Psoas muscle (tissue), 7 donors: ENCODE measurements at regions not wholly inside any gene's neighbourhood (a gene's known extent, or its start where the extent isn't known, plus 50 kb on each side); places are given as distances from the start of the nearest gene placed in this dataset.

ENCODE experiments used
- ATAC-seq, 4 donors: fragments of 200-7000 bp; cut with Tn5 transposase; one replicate each; pipeline ENCODE4 v1.9.1; 2020; ENCODE audit warnings: moderate library complexity in 3 of 4, mild to moderate bottlenecking in 2 of 4
- DNase-seq, 2 donors: peaks; one replicate each; pipeline ENCODE4 v3.0.0-alpha.2; 2020
- H3K27ac ChIP-seq: fragments of 200-600 bp; one replicate; pipeline ENCODE4 v1.8.0; 2022
- H3K27me3 ChIP-seq, 3 donors: fragments of 200-600 bp in 1 of 3; one replicate each; pipeline versions ENCODE4 v1.6.1 to v1.8.0; 2013 to 2022; ENCODE audit warnings: low read length in 2 of 3, mild to moderate bottlenecking in 2 of 3, moderate library complexity in 1 of 3; ENCODE audit not compliant: insufficient read depth in 3 of 3
- H3K36me3 ChIP-seq, 2 donors: fragments of 200-600 bp in 1 of 2; one replicate each; pipeline versions ENCODE4 v1.6.1 to v1.8.0; 2013 to 2022; ENCODE audit warnings: low read depth in 1 of 2, mild to moderate bottlenecking in 1 of 2, moderate library complexity in 1 of 2; ENCODE audit not compliant: insufficient read depth in 1 of 2
- H3K4me1 ChIP-seq: fragments of 200-600 bp; one replicate; pipeline ENCODE4 v1.8.0; 2022
- H3K4me3 ChIP-seq: fragments of 200-600 bp; one replicate; pipeline ENCODE4 v1.8.0; 2022; ENCODE audit warnings: mild to moderate bottlenecking
- H3K9me3 ChIP-seq: fragments of 200-600 bp; one replicate; pipeline ENCODE4 v1.8.0; 2022
- WGBS, 3 donors: extraction: QIAGEN DNeasy Blood & Tissue Kit; methylation state at CpG; one replicate each; pipeline versions ENCODE4 v1.1.6 to v1.1.7; 2013; 5-methylcytosine and 5-hydroxymethylcytosine counted together
- intact Hi-C, 2 donors: fragments of 100-400 bp; cut with DNase I; formaldehyde crosslinking; loops; one replicate each; pipeline versions ENCODE4 v1.11.0 to v1.14.2; 2022
- TF ChIP-seq, protein P1 (sequence below): fragments of 200-600 bp; IDR thresholded peaks from one replicate; pipeline ENCODE4 v1.8.0; 2022; ENCODE audit warnings: antibody characterized with exemption
- donor health status: healthy with polysubstance abuse.
- donor health status: DM: no; HTN: no; CAD: no; lungs with moderate emphysema.
- donor health status: Bipolar disorder and iron deficiency.
- donor health status: healthy.
- donor health status: DM: yes; HTN: yes; CAD: no.
- donor health status: DM: no; HTN: no; CAD: no.
- donor health status: DM: yes; HTN: yes; CAD: no.

DNA sequence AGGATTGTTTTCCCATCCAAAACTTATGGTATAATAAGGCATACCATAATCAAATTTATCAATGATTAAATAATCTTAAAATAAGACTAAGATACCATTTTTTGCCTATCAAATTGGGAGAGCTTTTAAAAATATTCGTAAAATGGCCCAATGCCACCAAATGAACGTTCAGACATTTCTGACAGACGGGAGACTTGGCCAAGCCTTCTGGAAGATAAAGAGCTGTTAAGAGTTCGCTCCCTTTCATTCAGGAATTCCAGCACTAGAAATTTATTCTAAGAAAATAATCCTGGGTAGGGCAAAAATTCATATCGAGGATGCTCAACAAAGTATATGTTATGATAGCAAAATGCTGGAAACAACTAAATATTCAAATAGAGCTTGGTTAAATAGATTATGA is 85.6 kb upstream of the NEO1 start:
- Histone ChIP-seq H3K4me3 (no peak overlapping the region), H3K9me3 (no peaks in the 10 kb centered on the region), H3K27me3 (no peaks in the 10 kb centered on the region), H3K27ac (no peak overlapping the region), H3K36me3 (no peaks in the 10 kb centered on the region), H3K4me1 (peaks cover 42% of the 10 kb centered on the region)
- intact Hi-C loops: loop anchor here in 1 of 2 donors (5.0 kb wide), 1 partner anchor 86 kb away; the partner anchor contains the start of gene NEO1
- 59 to 66% (median 60%) methylated on average over 5 of the region's 5 CpGs for WGBS, 3 donors
- no peak for DNase-seq
- ATAC-seq: no peak
- TF ChIP-seq, protein P1, sequence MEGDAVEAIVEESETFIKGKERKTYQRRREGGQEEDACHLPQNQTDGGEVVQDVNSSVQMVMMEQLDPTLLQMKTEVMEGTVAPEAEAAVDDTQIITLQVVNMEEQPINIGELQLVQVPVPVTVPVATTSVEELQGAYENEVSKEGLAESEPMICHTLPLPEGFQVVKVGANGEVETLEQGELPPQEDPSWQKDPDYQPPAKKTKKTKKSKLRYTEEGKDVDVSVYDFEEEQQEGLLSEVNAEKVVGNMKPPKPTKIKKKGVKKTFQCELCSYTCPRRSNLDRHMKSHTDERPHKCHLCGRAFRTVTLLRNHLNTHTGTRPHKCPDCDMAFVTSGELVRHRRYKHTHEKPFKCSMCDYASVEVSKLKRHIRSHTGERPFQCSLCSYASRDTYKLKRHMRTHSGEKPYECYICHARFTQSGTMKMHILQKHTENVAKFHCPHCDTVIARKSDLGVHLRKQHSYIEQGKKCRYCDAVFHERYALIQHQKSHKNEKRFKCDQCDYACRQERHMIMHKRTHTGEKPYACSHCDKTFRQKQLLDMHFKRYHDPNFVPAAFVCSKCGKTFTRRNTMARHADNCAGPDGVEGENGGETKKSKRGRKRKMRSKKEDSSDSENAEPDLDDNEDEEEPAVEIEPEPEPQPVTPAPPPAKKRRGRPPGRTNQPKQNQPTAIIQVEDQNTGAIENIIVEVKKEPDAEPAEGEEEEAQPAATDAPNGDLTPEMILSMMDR: no peak

DNA sequence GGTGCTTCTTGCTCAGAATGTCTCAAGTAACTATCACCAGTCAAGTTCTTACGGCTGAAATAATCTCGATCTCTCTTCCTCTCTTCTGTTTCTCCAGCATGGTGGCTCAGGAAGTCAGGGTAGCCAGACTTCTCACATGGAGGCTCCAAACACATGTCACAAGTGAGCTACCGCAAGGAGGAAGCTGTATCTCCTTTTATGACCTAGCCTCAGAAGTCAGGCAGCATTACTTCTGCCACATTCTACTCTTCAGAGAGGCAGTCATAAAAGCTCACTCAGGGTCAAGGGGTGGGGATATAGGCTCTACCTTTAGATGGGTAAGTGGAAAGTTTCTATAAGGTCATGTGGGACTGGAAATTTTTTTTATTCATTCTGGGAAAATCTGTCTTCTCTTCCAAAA is 86.6 kb upstream of the NEO1 start:
- TF ChIP-seq, protein P1: no peak
- ATAC-seq (no peak), DNase-seq (no peak)
- peaks cover 38% of the 10 kb centered on the region for H3K4me1 ChIP-seq
- no peaks in the 10 kb centered on the region for H3K36me3 ChIP-seq
- H3K4me3 ChIP-seq: no peak overlapping the region
- no peak overlapping the region for H3K27ac ChIP-seq
- 74 to 88% (median 78%) methylated on average over 3 of the region's 3 CpGs for WGBS, 3 donors
- H3K9me3 ChIP-seq: no peaks in the 10 kb centered on the region
- intact Hi-C loops: loop anchor here in 1 of 2 donors (5.0 kb wide), 1 partner anchor 87 kb away; the partner anchor contains the start of gene NEO1
- H3K27me3 ChIP-seq: no peaks in the 10 kb centered on the region

DNA sequence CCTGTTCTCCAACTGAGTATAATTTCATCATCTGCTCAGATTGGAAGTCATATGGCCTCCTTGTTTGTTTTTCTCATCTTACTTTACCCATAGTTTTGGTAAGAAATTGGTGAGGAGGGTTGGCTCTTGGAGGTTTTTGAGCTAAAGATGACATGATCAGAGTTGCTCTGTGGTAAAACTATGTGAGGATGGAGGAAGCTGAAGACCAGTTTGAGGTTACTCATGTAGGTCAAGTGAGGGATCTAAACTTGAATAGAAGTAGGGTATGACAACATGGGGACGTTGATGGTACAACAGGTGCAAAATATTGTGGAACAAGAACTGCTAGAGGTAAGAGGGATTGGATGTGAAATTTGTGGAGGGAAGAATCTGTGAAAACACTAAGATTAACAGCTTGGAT is 87.7 kb upstream of the NEO1 start:
- TF ChIP-seq, protein P1: no peak
- Histone ChIP-seq H3K4me3 (no peak overlapping the region), H3K4me1 (peaks cover 27% of the 10 kb centered on the region), H3K9me3 (no peaks in the 10 kb centered on the region), H3K27me3 (no peaks in the 10 kb centered on the region), H3K27ac (no peak overlapping the region), H3K36me3 (no peaks in the 10 kb centered on the region)
- DNase-seq (no peak), ATAC-seq (no peak)
- intact Hi-C loops: no loop called here
- 48 to 88% (median 67%) methylated on average over 1 of the region's 1 CpG for WGBS, 3 donors

DNA sequence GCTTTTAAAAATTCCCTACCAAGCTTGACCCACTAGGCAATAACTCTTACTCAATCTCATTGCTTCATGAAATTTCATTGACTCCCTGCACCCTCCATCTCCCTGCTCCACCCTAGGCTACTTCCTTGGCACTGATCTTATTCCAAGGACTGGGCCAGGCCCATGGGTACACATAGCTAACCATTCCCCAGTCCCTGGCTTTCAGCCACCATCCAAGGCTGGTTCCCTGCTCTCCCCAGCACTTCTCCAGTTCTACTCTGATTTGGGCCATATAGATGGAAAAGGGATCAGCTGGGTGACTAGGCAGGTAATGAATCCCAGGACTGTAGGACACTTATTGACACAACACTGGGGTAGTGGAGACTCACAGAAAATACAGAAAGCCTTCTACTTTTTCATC is 88.1 kb upstream of the NEO1 start:
- Histone ChIP-seq H3K36me3 (no peaks in the 10 kb centered on the region), H3K4me3 (no peak overlapping the region), H3K27me3 (no peaks in the 10 kb centered on the region), H3K27ac (no peak overlapping the region), H3K9me3 (no peaks in the 10 kb centered on the region), H3K4me1 (peaks cover 23% of the 10 kb centered on the region)
- ATAC-seq: no peak
- TF ChIP-seq, protein P1: no peak
- no peak for DNase-seq
- intact Hi-C loops: no loop called here

DNA sequence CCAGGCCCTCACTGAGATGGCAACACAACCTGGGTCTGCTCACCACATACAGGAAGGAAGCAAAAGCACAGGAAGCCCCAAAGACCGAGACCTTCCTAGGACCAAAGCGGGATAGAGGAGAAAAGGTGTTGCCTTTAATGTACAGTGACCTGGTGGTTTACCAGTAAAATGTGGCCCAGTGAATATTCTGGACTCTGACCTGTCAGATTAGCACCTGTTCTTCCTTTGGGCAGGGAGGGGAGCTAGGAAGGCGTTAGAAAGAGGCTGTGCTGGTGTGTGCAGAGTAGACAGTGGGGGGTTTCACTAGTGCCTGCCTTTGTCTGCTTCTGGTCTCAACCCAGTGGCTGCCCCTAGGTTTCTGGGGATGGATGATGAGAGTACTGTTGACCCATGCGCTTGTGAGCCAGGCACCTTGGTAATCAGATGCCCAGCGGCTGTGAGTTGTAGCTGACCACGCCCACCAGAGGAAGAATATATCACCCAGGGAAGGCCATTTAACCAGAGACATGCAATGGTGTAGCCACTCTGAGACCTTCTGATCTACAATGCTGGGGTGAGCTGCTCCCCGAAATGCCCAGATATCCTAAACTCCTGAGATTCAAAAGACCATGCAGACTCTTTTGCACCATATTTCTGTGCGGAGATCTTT is 90.1 kb upstream of the NEO1 start:
- Histone ChIP-seq H3K9me3 (no peaks in the 10 kb centered on the region), H3K4me3 (no peak overlapping the region), H3K27me3 (no peaks in the 10 kb centered on the region), H3K36me3 (no peaks in the 10 kb centered on the region), H3K27ac (no peak overlapping the region), H3K4me1 (peaks cover 4% of the 10 kb centered on the region)
- DNase-seq (no peak), ATAC-seq (no peak)
- TF ChIP-seq, protein P1: no peak
- intact Hi-C loops: no loop called here
- 86 to 91% (median 87%) methylated on average over 8 of the region's 8 CpGs for WGBS, 3 donors
